ELF-1 (cell line): ENCODE measurements at regions not wholly inside any gene's neighbourhood (a gene's known extent, or its start where the extent isn't known, plus 50 kb on each side); places are given as distances from the start of the nearest gene placed in this dataset.

Experiments used
- DNase-seq: peaks from one replicate; pipeline ENCODE4 v3.0.0-alpha.2; 2016; ENCODE audit warnings: low read depth, low spot score

- no peak for DNase-seq
Measured at GRCh38 chr4:106444557-106444956, 76.0 kb upstream of the GIMD1 start.

GRCh38 chr4:106430797-106431196 is 62.2 kb upstream of the GIMD1 start:
- no peak for DNase-seq

GRCh38 chr4:106429885-106430284 is 61.3 kb upstream of the GIMD1 start:
- no peak for DNase-seq

GRCh38 chr4:106426069-106426468 is 57.5 kb upstream of the GIMD1 start:
- DNase-seq = no peak

DNA sequence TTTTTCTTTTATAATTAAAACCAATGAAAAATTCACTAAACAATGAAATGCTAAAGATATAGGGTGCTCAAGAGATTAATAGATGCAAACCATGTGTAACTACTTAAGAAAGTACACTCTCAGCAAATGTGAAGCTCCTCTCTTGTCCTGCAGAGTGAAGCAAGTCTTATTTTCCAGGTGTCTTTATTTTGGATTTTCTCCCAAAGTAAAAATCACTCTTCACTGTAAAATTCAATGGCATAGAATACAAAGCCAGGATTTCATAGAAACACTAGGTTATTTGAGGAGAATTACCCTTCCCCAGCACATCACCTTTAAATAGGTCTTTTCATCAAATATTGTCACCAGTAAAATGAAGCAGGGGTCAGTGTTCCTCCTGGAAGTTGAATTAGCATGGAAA is 57.0 kb upstream of the GIMD1 start:
- no peak for DNase-seq

GRCh38 chr4:106424426-106424825 is 55.8 kb upstream of the GIMD1 start:
- DNase-seq = no peak

- no peak for DNase-seq
Measured at GRCh38 chr4:106423791-106424190, 55.2 kb upstream of the GIMD1 start.

DNA sequence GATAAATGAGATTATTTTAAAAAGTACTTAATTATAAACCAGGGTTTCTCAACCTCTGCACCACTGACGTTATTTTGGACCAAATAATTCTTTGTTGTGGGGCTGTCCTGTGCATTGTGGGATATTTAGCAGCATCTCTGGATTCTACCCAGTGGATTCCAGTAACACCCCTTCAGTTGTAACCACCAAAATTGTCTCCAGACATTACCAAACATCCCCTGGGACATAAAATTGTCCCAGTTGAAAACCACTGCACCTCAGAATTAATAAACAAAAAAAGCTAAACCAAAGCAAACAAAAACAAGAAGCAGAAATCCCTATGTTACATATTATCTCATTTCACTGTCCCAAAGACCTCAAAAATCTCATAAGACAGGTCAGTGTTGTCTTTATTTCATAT is 54.2 kb upstream of the GIMD1 start:
- no peak for DNase-seq

- peak; percentile 1 for DNase-seq
Measured at GRCh38 chr4:106421441-106422296, 53.1 kb upstream of the GIMD1 start.

DNA sequence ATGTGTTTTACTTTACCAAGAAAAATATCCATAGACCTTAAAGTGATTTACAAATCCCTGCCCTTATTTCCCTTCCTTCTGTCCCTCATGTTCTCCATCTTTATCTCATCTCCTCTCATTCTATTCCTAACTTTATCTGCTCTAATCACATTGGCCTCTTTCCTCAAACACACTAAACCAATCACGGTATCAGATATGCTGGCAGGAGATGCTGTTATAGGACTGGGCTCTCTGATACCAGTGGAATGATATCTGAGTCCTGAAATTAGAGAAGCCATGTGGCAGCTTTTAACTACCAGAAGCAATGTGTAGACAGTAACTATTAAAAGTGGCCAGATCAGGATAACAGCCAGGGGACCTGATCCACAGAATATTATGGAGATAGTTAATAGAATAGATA is 49.9 kb upstream of the GIMD1 start:
- no peak for DNase-seq
